B cell (primary cell): ENCODE measurements at regions not wholly inside any gene's neighbourhood (a gene's known extent, or its start where the extent isn't known, plus 50 kb on each side); places are given as distances from the start of the nearest gene placed in this dataset.

Experiments
- ATAC-seq: fragments of 200-7000 bp; cut with Tn5 transposase; one replicate; pipeline ENCODE4 v1.10.0; 2021; ENCODE audit warnings: low read depth, mild to moderate bottlenecking, moderate number of reproducible peaks, moderate library complexity
- CTCF ChIA-PET: fragments of 350-600 bp; sonication (Branson Sonifier 250); formaldehyde crosslinking; loops from one replicate; lab custom pipeline; 2021; ENCODE audit warnings: antibody characterized with exemption, inconsistent platforms; lab: Charles Lee
- POLR2A ChIA-PET: fragments of 350-600 bp; sonication (Branson Sonifier 250); formaldehyde crosslinking; loops from one replicate; lab custom pipeline; 2021; ENCODE audit warnings: antibody characterized with exemption; lab: Charles Lee
- DNase-seq: peaks from one replicate; pipeline ENCODE4 v3.0.0; 2013
- H2AFZ ChIP-seq: 2 replicates; pipeline ENCODE4 v1.6.1; 2012; ENCODE audit warnings: mild to moderate bottlenecking, low read depth, low read length; ENCODE audit not compliant: insufficient read depth, poor library complexity, severe bottlenecking
- H3K27ac ChIP-seq, 2 donors: 1 replicate in 1 of 2; 2 replicates in 1 of 2; pipeline ENCODE4 v1.5.1; 2012 to 2013; ENCODE audit warnings: low read length in 2 of 2, mild to moderate bottlenecking in 2 of 2, moderate library complexity in 1 of 2
- H3K27me3 ChIP-seq, 4 experiments: fragments of 200-600 bp in 1 of 4; sonication (generic) in 1 of 4; replicated peaks in 1 of 4; 1 replicate in 2 of 4; 2 replicates in 2 of 4; pipeline versions ENCODE4 v1.6.1 to v1.7.0; 2013 to 2016; ENCODE audit warnings: low read length in 3 of 4, mild to moderate bottlenecking in 2 of 4, mixed read lengths in 1 of 4, moderate library complexity in 1 of 4; ENCODE audit not compliant: insufficient read depth in 4 of 4, control insufficient read depth in 3 of 4; ENCODE audit errors: control extremely low read depth in 1 of 4
- H3K36me3 ChIP-seq, 2 experiments: replicated peaks in 1 of 2; 1 replicate in 1 of 2; 2 replicates in 1 of 2; pipeline versions ENCODE4 v1.6.1 to v1.7.1; 2013; ENCODE audit warnings: low read length in 1 of 2; ENCODE audit not compliant: insufficient read depth in 2 of 2, control insufficient read depth in 1 of 2; ENCODE audit errors: control extremely low read depth in 1 of 2, extremely low read depth in 1 of 2
- H3K4me1 ChIP-seq, 2 donors: fragments of 200-600 bp in 1 of 2; sonication (generic) in 1 of 2; 1 replicate in 1 of 2; 2 replicates in 1 of 2; pipeline versions ENCODE4 v1.5.1 to v1.6.1; 2013 to 2017; ENCODE audit warnings: low read length in 2 of 2; ENCODE audit not compliant: control insufficient read depth in 2 of 2, insufficient read depth in 2 of 2
- H3K4me2 ChIP-seq: replicated peaks from 2 replicates; pipeline ENCODE3; 2012; ENCODE audit warnings: mild to moderate bottlenecking, low read depth, low read length; ENCODE audit not compliant: poor library complexity, severe bottlenecking
- H3K4me3 ChIP-seq, 5 experiments: fragments of 200-600 bp in 1 of 5; sonication (generic) in 1 of 5; 1 replicate in 3 of 5; 2 replicates in 2 of 5; pipeline versions ENCODE4 v1.5.1 to v1.7.0; 2011 to 2016; ENCODE audit warnings: low read length in 4 of 5, mild to moderate bottlenecking in 4 of 5, low read depth in 2 of 5, control low read depth in 1 of 5, moderate library complexity in 1 of 5; ENCODE audit not compliant: insufficient read depth in 1 of 5; ENCODE audit errors: control extremely low read depth in 1 of 5, extremely low read depth in 1 of 5
- H3K79me2 ChIP-seq: fragments of 200-600 bp; sonication (generic); one replicate; pipeline ENCODE4 v1.6.0; 2016; ENCODE audit warnings: low read length; ENCODE audit not compliant: control insufficient read depth, insufficient read depth
- H3K9ac ChIP-seq: fragments of 200-600 bp; sonication (generic); 2 replicates; pipeline ENCODE4 v1.6.1; 2017; ENCODE audit warnings: mild to moderate bottlenecking, low read length, moderate library complexity
- H3K9me3 ChIP-seq, 3 donors: one replicate each; pipeline versions ENCODE4 v1.6.1 to v1.7.1; 2013; ENCODE audit warnings: low read length in 2 of 3; ENCODE audit not compliant: control insufficient read depth in 2 of 3, insufficient read depth in 1 of 3; ENCODE audit errors: control extremely low read depth in 1 of 3
- H4K20me1 ChIP-seq: 2 replicates; pipeline ENCODE4 v1.6.0; 2012; ENCODE audit warnings: mild to moderate bottlenecking, low read length; ENCODE audit not compliant: insufficient read depth, control insufficient read depth, poor library complexity, severe bottlenecking
- H3K27ac Mint-ChIP-seq: one replicate; pipeline ENCODE4 v1.8.0; 2021; ENCODE audit warnings: mixed read lengths
- H3K27me3 Mint-ChIP-seq: one replicate; pipeline ENCODE4 v1.8.0; 2021; ENCODE audit warnings: mixed read lengths
- H3K4me1 Mint-ChIP-seq: one replicate; pipeline ENCODE4 v1.8.0; 2021; ENCODE audit warnings: mixed read lengths
- H3K4me3 Mint-ChIP-seq: one replicate; pipeline ENCODE4 v1.8.0; 2021; ENCODE audit warnings: mixed read lengths
- H3K9me3 Mint-ChIP-seq: one replicate; pipeline ENCODE4 v1.8.0; 2022; ENCODE audit warnings: mixed read lengths; ENCODE audit not compliant: insufficient read depth
- EZH2 ChIP-seq: IDR thresholded peaks from 2 replicates; pipeline ENCODE4 v1.6.1; 2012; ENCODE audit warnings: borderline replicate concordance, low read depth, mild to moderate bottlenecking, moderate library complexity, low read length; ENCODE audit not compliant: insufficient read depth, poor library complexity, severe bottlenecking
- WGBS: methylation state at CpG from one replicate; pipeline ENCODE4 v1.1.5; 2013; ENCODE audit warnings: missing lambda C conversion rate; ENCODE audit not compliant: insufficient coverage; 5-methylcytosine and 5-hydroxymethylcytosine counted together
- intact Hi-C: fragments of 100-400 bp; cut with micrococcal nuclease; formaldehyde crosslinking; loops from one replicate; pipeline ENCODE4 v1.10.0; 2022
- TF ChIP-seq, protein P1 (sequence below): fragments of 200-600 bp; IDR thresholded peaks from one replicate; pipeline ENCODE4 v1.8.0; 2022; ENCODE audit warnings: antibody characterized with exemption, mild to moderate bottlenecking

DNA sequence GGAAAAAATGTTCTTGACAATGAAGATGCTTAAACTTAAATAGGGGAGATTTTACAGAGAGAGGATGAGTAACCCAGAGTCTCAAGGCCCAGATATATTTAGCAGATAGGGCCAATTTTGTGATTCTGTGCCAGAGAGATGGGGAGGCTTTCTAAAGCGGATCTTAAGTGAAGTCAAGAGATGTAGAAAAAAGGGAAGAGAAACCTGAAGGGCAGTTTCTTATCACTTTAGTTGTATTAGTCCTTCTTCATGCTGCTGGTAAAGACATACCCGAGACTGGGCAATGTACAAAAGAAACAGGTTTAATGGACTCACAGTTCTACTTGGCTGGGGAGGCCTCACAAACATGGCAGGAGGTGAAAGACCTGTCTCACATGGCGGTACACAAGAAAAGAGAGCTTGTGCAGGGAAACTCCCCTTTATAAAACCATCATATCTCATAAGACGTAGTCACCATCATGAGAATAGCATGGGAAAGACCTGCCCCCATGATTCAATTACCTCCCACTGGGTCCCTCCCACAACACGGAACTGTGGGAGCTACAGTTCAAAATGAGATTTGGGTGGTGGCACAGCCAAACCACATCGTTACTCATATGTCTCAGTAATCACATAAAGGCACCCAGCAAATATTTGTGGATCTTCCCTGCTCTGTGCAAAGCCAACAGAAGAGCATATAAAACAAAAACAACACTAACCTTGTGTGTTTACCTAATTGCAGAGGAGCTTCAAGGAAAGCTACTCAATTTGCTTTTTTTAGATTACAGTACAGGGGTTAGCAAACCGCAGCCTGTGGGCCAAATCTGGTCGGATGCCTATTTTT lies 102.6 kb upstream of the MYCBP2 start:
- TF ChIP-seq, protein P1, sequence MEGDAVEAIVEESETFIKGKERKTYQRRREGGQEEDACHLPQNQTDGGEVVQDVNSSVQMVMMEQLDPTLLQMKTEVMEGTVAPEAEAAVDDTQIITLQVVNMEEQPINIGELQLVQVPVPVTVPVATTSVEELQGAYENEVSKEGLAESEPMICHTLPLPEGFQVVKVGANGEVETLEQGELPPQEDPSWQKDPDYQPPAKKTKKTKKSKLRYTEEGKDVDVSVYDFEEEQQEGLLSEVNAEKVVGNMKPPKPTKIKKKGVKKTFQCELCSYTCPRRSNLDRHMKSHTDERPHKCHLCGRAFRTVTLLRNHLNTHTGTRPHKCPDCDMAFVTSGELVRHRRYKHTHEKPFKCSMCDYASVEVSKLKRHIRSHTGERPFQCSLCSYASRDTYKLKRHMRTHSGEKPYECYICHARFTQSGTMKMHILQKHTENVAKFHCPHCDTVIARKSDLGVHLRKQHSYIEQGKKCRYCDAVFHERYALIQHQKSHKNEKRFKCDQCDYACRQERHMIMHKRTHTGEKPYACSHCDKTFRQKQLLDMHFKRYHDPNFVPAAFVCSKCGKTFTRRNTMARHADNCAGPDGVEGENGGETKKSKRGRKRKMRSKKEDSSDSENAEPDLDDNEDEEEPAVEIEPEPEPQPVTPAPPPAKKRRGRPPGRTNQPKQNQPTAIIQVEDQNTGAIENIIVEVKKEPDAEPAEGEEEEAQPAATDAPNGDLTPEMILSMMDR: no peak
- ATAC-seq (peak; percentile 89), DNase-seq (peak; percentile 79)
- Mint-ChIP-seq H3K4me1 (peaks cover 32% of the 10 kb centered on the region), H3K27ac (peak overlapping the region; percentile 95), H3K27me3 (no peaks in the 10 kb centered on the region), H3K4me3 (peak overlapping the region; percentile 74), H3K9me3 (no peaks in the 10 kb centered on the region)
- Histone ChIP-seq H3K79me2 (no peaks in the 10 kb centered on the region), H4K20me1 (no peaks in the 10 kb centered on the region), H2AFZ (peak overlapping the region; percentile 53), H3K27me3 (no peaks in the 10 kb centered on the region), H3K4me3 (peak overlapping the region in 1 of 5 experiments; percentile 22), H3K4me2 (peak overlapping the region; percentile 44), H3K9me3 (no peaks in the 10 kb centered on the region), H3K4me1 (peaks cover 15 to 21% of the 10 kb centered on the region in 2 donors), H3K27ac (peak overlapping the region; percentile 60 to 78), H3K9ac (peak overlapping the region; percentile 8), H3K36me3 (no peaks in the 10 kb centered on the region)
- intact Hi-C loops: loop anchor here (1.0 to 5.0 kb wide), 5 partner anchors 33 to 132 kb away; no protein-coding TSS in a partner anchor
- 4% methylated on average over 2 of the region's 8 CpGs for WGBS
- POLR2A ChIA-PET: interaction anchor here (0.7 to 0.9 kb wide), 3 partner anchors 99 to 103 kb away, joined by 3 to 5 read pairs (median 3); no protein-coding TSS in a partner anchor
- CTCF ChIA-PET: interaction anchor here (0.9 to 1.0 kb wide), 3 partner anchors 18 to 100 kb away, joined by 3 to 5 read pairs (median 4); no protein-coding TSS in a partner anchor

DNA sequence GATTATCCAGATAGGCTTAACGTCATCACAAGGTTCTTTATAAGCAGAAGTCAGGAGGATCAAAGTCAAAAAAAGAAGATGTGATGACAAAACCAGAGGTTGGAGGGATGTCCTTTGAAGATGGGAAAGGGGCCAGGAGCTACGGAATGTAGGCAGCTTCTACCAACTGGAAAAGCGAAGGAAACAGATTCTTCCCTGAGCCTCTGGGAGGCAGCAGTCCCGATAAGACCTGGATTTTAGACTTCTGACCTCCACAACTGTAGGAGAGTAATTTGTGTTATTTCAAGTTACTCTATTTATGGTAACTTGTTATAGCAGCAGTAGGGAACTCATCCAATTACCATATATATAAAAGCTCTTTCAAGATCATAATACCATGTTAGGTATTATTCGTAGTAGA lies 98.8 kb upstream of the MYCBP2 start:
- no peak overlapping the region for H2AFZ ChIP-seq
- no peaks in the 10 kb centered on the region for H3K27me3 ChIP-seq
- H3K27me3 Mint-ChIP-seq: no peaks in the 10 kb centered on the region
- TF ChIP-seq EZH2: no peak
- TF ChIP-seq, protein P1: no peak
- H3K4me1 ChIP-seq: peaks cover 15 to 19% of the 10 kb centered on the region in 2 donors
- no peak for ATAC-seq
- no peak overlapping the region for H3K27ac Mint-ChIP-seq
- H3K27ac ChIP-seq: no peak overlapping the region
- H3K4me3 ChIP-seq: no peak overlapping the region
- no peak overlapping the region for H3K9ac ChIP-seq
- peaks cover 27% of the 10 kb centered on the region for H3K4me1 Mint-ChIP-seq
- POLR2A ChIA-PET: no interaction called here
- no peak for DNase-seq
- WGBS: 95% methylated on average over 3 of the region's 5 CpGs
- no peaks in the 10 kb centered on the region for H3K36me3 ChIP-seq
- H3K4me3 Mint-ChIP-seq: no peak overlapping the region
- no peaks in the 10 kb centered on the region for H3K79me2 ChIP-seq
- no peaks in the 10 kb centered on the region for H3K9me3 Mint-ChIP-seq
- intact Hi-C loops: loop anchor here (5.0 kb wide), 2 partner anchors 37 to 128 kb away; no protein-coding TSS in a partner anchor
- CTCF ChIA-PET: interaction anchor here (1.0 to 1.6 kb wide), 3 partner anchors 10 to 99 kb away, joined by 3 to 6 read pairs (median 4); partner anchors contain the start of gene MYCBP2
- H3K9me3 ChIP-seq: no peaks in the 10 kb centered on the region
- no peaks in the 10 kb centered on the region for H4K20me1 ChIP-seq
- H3K4me2 ChIP-seq: no peak overlapping the region
